ENCODE measurements at regions not wholly inside any gene's neighbourhood (a gene's known extent, or its start where the extent isn't known, plus 50 kb on each side); places are given as distances from the start of the nearest gene placed in this dataset.

DNA sequence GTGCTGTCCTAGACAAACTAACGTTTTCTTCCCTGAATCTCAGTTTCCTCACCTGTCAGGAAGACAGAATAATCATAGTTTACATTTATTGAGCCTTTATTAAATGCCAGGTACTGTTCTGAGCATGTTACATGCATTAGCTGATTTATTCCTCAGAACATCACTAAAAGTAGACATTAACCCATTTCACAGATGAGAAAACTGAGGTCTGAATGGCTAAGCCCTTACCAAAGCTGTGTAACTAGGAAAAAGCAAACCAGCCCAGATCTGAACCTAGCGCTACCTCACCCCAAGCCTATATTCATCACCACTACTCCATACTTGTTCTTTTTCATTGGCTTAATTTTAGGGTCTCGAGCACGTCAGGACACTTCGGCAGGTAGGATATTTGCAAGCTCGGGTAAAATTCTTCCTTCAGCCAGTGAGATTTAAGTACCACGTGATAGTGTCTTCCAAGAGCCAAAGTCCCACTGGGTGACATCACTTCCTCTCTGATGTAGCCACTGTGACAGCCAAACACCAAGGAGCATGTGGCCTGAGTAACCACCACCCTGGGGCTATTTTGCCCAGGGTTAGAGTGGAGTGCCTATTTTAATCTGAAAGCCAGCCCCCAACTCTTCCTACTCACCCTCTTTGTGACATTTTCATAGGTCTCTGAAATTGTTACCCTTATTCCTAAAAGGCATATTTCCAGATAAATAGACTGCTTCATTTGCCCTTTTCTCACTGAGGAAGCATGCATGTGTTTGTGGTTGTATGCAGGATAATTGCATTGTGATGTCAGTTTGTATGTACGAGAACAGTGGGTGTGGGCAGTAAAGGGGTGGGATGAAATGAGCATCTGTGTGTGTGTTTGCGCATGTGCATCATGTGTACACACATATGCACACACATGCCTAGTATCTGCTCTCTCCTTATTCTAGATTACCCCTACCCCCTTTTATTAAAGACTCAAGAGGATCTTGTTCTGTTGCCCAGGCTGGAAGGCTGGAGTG lies 62.2 kb upstream of the WSCD2 start:
- no peak for TF ChIP-seq POLR2A (IDR thresholded peaks at IDR 0.05)
- no peak for TF ChIP-seq CTCF (IDR thresholded peaks at IDR 0.05)
- WGBS, 2 donors = 67 to 69% methylated on average over 9 of the region's 9 CpGs
- intact Hi-C loops (cut with DNase I; ENCODE audit: low total_unique reads) = no loop called here
- no peak overlapping the region for H3K4me3 ChIP-seq (ENCODE audit: low read depth, poor library complexity, severe bottlenecking)
- no peak for DNase-seq (ENCODE audit: low spot score in 2 of 2)

- intact Hi-C loops (cut with DNase I; ENCODE audit: low total_unique reads) = no loop called here
- TF ChIP-seq CTCF (IDR thresholded peaks at IDR 0.05) (no peak), POLR2A (IDR thresholded peaks at IDR 0.05) (no peak)
- 64 to 69% methylated on average over 5 of the region's 5 CpGs for WGBS, 2 donors
- no peak for DNase-seq (ENCODE audit: low spot score in 2 of 2)
- no peak overlapping the region for H3K4me3 ChIP-seq (ENCODE audit: low read depth, poor library complexity, severe bottlenecking)
Observed at GRCh38 chr12:108069651-108070165, 59.4 kb upstream of the WSCD2 start.

- no peak overlapping the region for H3K4me3 ChIP-seq (ENCODE audit: low read depth, poor library complexity, severe bottlenecking)
- DNase-seq (ENCODE audit: low spot score in 2 of 2) = no peak
- WGBS, 2 donors = 53 to 54% methylated on average over 3 of the region's 3 CpGs
- no peak for TF ChIP-seq POLR2A (IDR thresholded peaks at IDR 0.05)
- TF ChIP-seq CTCF (IDR thresholded peaks at IDR 0.05) = no peak
- intact Hi-C loops (cut with DNase I; ENCODE audit: low total_unique reads) = no loop called here
Observed at GRCh38 chr12:108075561-108075960, 53.5 kb upstream of the WSCD2 start.

DNA sequence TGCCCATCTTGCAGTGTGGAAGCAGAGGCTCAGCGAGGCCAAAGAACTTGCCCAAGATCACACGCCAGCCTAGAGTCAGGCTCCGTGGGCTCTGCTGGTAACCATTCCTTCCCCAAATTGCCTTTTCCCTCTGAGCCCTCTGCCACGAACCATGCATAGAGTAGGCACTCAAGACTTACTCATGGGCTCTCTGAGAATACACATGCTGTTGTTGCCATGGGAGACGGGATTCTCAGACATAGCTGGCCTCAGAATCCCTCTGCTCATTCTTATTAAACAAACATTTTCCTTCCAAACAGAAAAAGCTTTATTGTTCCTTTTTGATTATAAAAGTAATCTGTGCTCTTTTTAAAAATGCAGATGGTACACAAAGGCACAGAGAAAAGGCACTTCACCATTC lies 52.5 kb upstream of the WSCD2 start:
- TF ChIP-seq CTCF (IDR thresholded peaks at IDR 0.05) (no peak), POLR2A (IDR thresholded peaks at IDR 0.05) (no peak)
- H3K4me3 ChIP-seq (ENCODE audit: low read depth, poor library complexity, severe bottlenecking) = no peak overlapping the region
- DNase-seq (ENCODE audit: low spot score in 2 of 2) = no peak
- WGBS, 2 donors = 82% methylated on average over 5 of the region's 5 CpGs
- intact Hi-C loops (cut with DNase I; ENCODE audit: low total_unique reads) = no loop called here

DNA sequence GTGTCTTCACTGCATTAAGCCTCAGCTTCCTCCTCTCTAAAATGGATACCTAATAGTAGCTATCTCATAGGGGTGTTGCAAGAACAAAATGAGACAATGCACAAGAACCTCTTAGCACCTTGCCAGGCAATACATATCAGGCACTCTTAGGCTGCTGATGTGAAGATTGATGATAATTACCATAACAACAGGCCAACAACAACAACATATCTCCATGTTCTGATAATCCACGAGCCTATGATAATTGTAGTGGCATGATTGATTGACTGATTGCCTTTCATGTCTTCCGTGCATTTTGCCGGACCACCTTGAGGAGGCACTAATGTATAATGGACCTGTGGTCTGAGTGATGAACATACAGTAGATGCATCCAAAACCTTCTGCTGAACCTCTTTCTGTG lies 50.7 kb upstream of the WSCD2 start:
- intact Hi-C loops (cut with DNase I; ENCODE audit: low total_unique reads) = no loop called here
- TF ChIP-seq POLR2A (IDR thresholded peaks at IDR 0.05) (no peak), CTCF (IDR thresholded peaks at IDR 0.05) (no peak)
- 55 to 66% methylated on average over 3 of the region's 3 CpGs for WGBS, 2 donors
- no peak for DNase-seq (ENCODE audit: low spot score in 2 of 2)
- no peak overlapping the region for H3K4me3 ChIP-seq (ENCODE audit: low read depth, poor library complexity, severe bottlenecking)

All from lower leg skin (tissue), 4 donors.